ACHN (cell line): ENCODE measurements at regions not wholly inside any gene's neighbourhood (a gene's known extent, or its start where the extent isn't known, plus 50 kb on each side); places are given as distances from the start of the nearest gene placed in this dataset.
"Not testable (repeated sequence)": the region's sequence is repeated elsewhere in the genome, so short reads cannot be mapped to it uniquely, and the experiment has no call there.

Experiments
- DNase-seq: peaks from one replicate; pipeline ENCODE4 v3.0.0-alpha.2; 2015
- in situ Hi-C: cut with HindIII; loops from 2 replicates; pipeline ENCODE4 v1.10.0; 2017; ENCODE audit warnings: low sequenced_read_pairs, low pct_ligation_motif_present, low pct_unique_long_range_greater_than_20kb

DNA sequence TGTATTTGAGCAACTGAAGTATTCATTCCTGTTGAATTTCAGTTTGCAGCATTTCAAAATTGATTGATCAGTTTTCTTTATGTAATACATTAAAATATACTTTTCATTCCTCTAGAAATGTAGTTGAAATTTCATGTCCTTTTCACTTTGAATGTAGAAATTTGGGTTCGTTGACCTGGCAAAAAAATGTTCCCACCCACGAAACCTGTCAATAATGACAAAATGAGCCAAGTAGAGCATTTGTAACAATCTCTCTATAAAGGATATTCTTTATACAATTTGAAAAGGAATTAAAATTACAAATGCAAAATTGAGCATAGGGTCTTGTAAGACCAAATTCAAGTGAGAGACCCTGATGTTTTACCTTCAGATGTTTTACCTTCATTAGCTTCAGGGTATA is 283.9 kb downstream of the ANKRD50 start:
- in situ Hi-C loops = no loop called here
- DNase-seq = no peak

DNA sequence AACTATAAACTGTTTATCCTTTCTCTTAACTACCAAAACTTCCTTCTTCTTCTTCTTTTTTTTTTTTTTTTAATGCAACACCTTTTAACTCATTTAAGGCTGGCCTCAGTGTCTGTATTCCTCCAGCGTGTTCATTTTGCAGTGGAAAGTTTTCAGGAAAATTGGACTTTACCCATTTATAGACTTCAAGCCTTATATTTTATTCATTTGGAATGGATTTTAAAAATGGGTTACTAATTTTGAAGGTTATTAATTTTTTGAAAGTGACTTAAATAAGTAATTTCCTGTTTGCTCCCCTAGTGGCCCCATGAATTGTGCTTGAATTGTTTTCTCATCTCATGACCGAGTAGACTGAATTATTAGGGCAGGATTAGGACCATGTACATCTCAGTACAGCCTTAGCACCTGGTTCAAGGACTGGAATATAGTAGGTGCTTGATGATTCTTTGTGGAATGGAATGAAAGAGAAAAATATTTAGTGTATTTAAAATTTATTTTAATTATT is 282.7 kb downstream of the ANKRD50 start:
- in situ Hi-C loops = no loop called here
- DNase-seq = no peak

GRCh38 chr4:124431653-124432192 is 280.8 kb downstream of the ANKRD50 start:
- DNase-seq = no peak
- in situ Hi-C loops = no loop called here

DNA sequence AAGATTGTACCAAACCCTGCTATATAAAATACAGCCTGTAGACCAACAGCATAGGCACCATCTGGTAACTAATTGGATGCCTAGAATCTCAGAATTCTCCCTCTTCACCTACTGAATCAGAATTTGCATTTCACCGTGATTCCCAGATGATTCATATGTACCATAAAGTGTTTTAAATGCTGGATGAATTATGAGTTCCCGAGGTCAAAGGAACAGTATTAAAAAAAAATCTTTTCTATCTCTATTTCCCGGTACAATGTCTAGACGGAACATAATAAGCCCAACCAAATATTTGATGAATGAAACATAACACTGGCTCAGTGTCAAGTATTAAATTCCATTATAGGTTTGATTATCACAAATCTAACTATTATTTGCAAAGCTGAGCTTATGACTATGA is 280.0 kb downstream of the ANKRD50 start:
- no peak for DNase-seq
- in situ Hi-C loops = no loop called here

DNA sequence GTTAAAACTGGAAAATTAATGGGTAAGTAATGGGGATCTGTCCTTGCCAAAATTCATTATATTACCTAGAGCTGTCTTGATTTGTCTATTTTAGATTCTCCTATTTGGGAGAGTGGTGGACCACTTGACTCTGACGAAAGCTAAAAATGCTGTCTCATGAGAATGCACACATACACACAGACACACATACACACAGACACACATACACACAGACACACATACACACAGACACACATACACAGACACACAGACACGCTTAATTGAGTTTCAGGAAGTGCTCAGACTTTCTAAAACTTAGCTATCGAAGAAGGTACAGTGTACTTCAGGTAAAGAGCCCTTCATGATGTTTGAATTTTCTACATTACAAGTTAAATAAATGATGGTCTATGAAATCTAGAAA is 279.5 kb downstream of the ANKRD50 start:
- no peak for DNase-seq

GRCh38 chr4:124433500-124433899 is 279.0 kb downstream of the ANKRD50 start:
- in situ Hi-C loops = no loop called here
- no peak for DNase-seq

More for the DNA sequence above, 279.5 kb downstream of the ANKRD50 start:
- in situ Hi-C loops = no loop called here

GRCh38 chr4:124435274-124435950 is 277.1 kb downstream of the ANKRD50 start:
- no peak for DNase-seq
- in situ Hi-C loops = no loop called here

DNA sequence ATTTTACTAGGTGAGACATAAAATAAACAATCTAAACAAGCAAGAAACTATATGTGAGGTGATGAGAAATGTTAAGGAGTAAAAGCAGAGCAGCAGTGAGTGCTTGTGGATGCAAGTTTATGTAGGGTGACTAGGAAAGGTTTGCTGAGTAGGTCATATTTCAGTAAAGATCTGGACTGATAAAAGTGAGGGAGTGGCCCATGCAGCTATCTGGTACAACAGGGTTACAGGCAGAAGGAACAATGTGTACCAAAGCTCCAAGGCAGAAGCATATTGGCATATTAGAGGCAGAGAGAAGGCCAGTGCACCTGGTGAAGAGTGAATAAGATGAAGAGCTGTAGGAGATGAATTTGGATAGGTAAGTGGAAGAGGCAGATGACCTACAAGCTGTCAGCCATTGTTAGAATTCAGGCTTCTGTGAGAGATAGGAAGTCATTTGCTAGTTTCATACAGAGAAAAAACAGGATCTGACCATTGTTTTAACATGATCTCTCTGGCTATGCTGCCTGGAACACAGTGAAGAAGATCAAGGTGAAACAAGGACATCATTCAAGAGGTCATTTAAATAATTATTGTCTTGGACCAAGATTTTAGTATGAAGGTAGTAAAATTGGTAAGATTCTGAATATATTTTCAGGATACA is 274.6 kb downstream of the ANKRD50 start:
- in situ Hi-C loops = no loop called here
- no peak for DNase-seq

DNA sequence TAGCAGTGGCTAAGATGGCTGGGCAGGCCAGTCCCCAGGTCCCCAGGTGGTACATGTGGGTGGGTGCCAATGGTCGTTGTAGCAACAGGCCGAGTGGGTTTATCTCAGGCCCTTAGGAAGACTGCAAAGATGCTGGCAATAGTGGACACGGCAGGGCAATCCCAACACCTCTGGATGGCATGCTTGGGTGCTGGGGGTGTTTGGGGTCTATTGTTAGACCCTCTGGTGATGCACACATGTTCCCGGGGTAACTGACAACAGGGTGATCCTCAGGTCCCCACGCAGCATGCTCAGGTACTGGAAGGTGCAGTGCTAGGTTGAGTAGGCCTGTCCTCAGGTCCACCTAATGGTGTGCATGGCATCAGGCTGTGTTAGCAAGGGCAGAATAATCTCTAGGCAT is 267.5 kb downstream of the ANKRD50 start:
- DNase-seq = no peak

DNA sequence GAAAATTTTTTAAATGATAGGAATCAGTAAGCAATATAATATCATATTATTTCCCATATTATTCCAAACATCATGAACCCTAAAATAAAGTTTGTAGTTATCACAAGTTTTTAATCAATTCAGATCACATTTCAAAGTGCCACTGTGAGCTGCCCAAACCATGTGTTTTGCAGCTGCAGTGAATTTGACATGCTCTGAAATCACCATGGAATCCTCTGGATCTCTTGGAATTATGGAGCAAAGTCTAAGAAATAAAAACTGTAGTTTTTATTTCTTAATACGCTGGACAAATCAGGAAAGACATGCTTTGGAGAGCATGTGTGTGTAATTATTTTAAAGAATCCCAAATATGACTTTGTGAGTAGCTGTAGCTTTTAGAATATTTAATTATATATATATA is 262.7 kb downstream of the ANKRD50 start:
- in situ Hi-C loops = no loop called here
- DNase-seq = no peak

More for the DNA sequence above, 267.5 kb downstream of the ANKRD50 start:
- in situ Hi-C loops = no loop called here

- in situ Hi-C loops = no loop called here
- no peak for DNase-seq
These were observed 261.7 kb downstream of the ANKRD50 start for GRCh38 chr4:124450851-124451250.

DNA sequence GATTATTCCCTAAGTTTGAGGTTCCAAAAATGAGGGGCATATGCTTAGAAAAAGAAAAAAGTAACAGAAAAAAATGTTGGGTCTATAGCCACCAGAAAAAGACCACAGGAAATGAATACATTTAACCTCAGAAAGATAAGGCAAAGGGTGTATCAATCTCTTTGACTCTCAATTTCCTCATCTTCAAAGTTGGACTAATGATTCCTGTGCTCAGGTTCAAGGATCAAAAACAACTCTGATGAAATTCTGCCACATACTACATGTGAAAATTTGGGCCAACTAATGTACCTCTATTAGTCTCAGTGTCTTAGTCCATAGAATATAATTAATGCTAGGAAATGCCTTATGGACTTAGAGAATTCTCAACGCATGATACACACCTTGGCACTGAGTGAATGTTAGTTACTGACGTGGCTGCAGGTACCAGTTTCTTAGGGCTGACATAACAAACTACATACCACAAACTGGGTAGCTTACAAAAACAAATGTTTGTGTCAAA is 257.7 kb downstream of the ANKRD50 start:
- DNase-seq = no peak
- in situ Hi-C loops = no loop called here

- in situ Hi-C loops = no loop called here
- no peak for DNase-seq
These were observed 256.9 kb downstream of the ANKRD50 start for GRCh38 chr4:124455671-124456070.

- no peak for DNase-seq
- in situ Hi-C loops = no loop called here
These were observed 253.2 kb downstream of the ANKRD50 start for GRCh38 chr4:124459196-124459940.

DNA sequence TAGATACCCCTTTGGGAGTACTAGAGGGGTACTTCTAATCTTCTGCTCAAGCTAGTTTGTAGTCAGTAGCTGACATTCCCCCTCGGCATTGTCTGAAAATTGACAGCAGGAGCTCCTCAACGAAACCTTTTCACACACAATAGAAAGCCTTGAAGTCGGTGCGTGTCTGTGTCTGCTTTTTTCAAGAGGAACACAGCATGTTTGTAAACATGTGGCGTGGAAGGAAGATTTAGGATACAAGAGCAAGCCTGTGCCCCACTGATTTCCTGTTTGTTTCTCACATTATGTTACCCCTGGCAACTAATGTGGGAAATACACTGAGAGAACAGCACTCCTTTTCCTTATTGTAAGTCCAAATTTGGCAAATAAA is 252.6 kb downstream of the ANKRD50 start:
- DNase-seq = no peak
- in situ Hi-C loops = no loop called here

DNA sequence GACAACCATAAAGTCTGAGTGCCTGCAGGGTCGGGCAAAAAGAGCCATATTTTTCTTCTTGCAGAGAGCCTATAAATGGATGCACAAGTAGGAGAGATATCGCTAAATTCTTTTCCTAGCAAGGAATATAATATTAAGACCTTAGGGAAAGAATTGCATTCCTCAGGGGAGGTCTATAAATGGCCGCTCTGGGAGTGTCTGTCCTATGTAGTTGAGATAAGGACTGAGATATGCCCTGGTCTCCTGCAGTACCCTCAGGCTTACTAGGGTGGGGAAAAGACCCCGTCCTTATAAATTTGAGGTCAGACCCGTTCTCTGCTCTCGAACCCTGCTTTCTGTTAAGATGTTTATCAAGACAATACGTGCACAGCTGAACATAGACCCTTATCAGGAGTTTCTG is 250.9 kb downstream of the ANKRD50 start:
- in situ Hi-C loops, DNase-seq: not testable (repeated sequence)

DNA sequence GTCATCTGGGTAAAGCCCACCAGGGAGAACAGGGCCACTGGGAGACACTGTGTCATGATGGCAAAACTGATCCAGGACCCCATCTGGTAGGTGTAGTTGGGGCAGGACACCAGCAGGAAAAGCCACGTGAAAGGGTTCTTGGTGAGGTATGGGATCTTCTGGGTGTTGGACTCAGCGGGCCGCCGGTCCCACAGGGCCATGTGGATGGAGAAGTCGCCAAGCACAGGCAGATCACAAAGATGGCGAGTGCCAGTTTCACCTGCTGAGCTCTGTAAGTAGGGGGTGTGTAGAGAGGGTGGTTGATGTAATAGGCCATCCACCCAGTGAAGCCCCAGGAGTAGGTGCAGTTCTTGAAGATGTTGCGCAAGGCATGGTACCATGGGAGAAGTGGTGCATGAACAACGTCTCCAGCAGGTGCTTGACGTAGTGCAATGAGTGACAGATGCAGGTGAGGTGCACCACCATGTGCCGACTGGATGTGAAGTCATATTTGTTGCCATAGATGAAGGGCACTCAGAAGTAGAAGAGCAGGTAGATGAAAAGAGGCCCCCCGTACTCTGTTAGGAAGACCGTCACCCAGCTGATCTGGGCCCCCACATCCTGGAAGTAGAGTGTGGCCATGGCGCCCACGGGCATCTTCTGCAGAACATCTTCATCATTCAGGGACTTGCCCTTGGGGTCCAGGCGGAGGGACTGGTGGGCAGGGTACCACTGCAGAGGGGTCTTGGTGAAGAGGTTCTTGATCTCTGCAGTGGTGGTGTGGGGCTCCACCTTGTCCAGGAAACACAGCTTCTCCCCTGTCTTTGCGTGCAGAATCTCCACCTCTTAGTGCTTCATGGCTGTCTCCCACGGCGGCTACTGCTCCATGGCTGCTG is 249.3 kb downstream of the ANKRD50 start:
- DNase-seq = no peak
- in situ Hi-C loops = no loop called here

DNA sequence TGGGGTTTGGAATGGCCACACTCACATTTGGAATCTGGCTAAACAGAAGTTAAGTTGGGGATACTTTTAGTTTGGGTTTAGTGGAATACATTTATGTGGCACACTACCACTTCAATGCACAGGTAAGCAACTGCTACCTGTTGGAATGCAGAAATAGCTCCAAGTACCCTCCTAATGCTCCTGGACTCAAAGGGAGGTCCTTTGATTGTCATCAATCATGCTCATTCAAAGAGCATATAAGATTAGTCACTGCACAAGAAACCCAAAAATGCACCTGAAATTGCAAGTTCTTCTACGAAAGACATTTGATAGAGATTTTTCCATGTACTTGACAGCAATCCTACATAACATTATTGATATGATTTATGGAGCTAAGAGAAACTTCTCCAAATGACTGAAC is 247.7 kb downstream of the ANKRD50 start:
- DNase-seq = no peak
- in situ Hi-C loops = no loop called here
